ENCODE measurements at regions not wholly inside any gene's neighbourhood (a gene's known extent, or its start where the extent isn't known, plus 50 kb on each side); places are given as distances from the start of the nearest gene placed in this dataset.
"Not testable (repeated sequence)": the region's sequence is repeated elsewhere in the genome, so short reads cannot be mapped to it uniquely, and the experiment has no call there.

DNA sequence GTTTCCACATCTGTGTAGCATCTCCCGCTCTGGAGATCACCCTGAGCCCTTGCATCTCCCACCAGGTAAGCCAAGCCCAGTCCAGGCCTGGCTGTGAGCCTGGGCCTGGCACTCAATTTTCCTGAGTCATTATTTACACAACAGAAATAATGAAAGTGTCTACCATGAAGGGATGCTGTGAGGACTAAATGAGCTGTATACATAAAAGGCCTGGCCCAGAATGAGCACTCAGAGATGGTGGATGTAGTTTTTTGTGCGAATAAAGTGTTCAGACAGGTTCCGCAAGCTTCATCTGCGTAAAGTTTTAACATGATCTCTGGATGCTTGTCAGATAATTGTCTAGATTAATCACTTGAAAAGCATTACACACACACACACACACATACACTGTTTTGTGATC lies 50.2 kb upstream of the IGFBPL1 start:
- TF ChIP-seq, protein P1, sequence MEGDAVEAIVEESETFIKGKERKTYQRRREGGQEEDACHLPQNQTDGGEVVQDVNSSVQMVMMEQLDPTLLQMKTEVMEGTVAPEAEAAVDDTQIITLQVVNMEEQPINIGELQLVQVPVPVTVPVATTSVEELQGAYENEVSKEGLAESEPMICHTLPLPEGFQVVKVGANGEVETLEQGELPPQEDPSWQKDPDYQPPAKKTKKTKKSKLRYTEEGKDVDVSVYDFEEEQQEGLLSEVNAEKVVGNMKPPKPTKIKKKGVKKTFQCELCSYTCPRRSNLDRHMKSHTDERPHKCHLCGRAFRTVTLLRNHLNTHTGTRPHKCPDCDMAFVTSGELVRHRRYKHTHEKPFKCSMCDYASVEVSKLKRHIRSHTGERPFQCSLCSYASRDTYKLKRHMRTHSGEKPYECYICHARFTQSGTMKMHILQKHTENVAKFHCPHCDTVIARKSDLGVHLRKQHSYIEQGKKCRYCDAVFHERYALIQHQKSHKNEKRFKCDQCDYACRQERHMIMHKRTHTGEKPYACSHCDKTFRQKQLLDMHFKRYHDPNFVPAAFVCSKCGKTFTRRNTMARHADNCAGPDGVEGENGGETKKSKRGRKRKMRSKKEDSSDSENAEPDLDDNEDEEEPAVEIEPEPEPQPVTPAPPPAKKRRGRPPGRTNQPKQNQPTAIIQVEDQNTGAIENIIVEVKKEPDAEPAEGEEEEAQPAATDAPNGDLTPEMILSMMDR (conservative IDR thresholded peaks at IDR 0.05; ENCODE audit: low read depth, low read length) = not testable (repeated sequence)
- TF ChIP-seq EZH2 (IDR thresholded peaks at IDR 0.05; ENCODE audit: low read length, unreplicated experiment); EZH2phosphoT487 (IDR thresholded peaks at IDR 0.05; ENCODE audit: borderline replicate concordance, low read length): not testable (repeated sequence)
